Calu3 (cell line): ENCODE measurements at regions not wholly inside any gene's neighbourhood (a gene's known extent, or its start where the extent isn't known, plus 50 kb on each side); places are given as distances from the start of the nearest gene placed in this dataset.

Source experiments
- BruUV-seq: library from RNA; stranded (reverse); fragments of 400-500 nt; replicated peaks from 2 replicates; lab custom pipeline; 2021; lab: Mats Ljungman, UMichigan
- CTCF ChIA-PET: fragments of 300-600 bp; sonication (Branson Sonifier 250); formaldehyde crosslinking; loops from one replicate; lab custom pipeline; 2022; ENCODE audit warnings: antibody characterized with exemption; lab: Charles Lee
- DNase-seq: peaks from one replicate; pipeline ENCODE4 v3.0.0; 2022
- H3K27ac Mint-ChIP-seq: one replicate; pipeline ENCODE4 v1.8.0; 2022; ENCODE audit warnings: mixed read lengths; ENCODE audit not compliant: unreplicated experiment
- H3K27me3 Mint-ChIP-seq: one replicate; pipeline ENCODE4 v1.8.0; 2022; ENCODE audit warnings: mixed read lengths; ENCODE audit not compliant: unreplicated experiment
- H3K36me3 Mint-ChIP-seq: one replicate; pipeline ENCODE4 v1.8.0; 2022; ENCODE audit warnings: mild to moderate bottlenecking, moderate library complexity, mixed read lengths; ENCODE audit not compliant: insufficient read depth, unreplicated experiment
- H3K4me1 Mint-ChIP-seq: one replicate; pipeline ENCODE4 v1.8.0; 2022; ENCODE audit warnings: mild to moderate bottlenecking, low read depth, mixed read lengths; ENCODE audit not compliant: unreplicated experiment
- H3K4me3 Mint-ChIP-seq: one replicate; pipeline ENCODE4 v1.8.0; 2022; ENCODE audit warnings: mild to moderate bottlenecking, low read depth, moderate library complexity, mixed read lengths; ENCODE audit not compliant: unreplicated experiment
- H3K9me3 Mint-ChIP-seq: one replicate; pipeline ENCODE4 v1.8.0; 2022; ENCODE audit warnings: low read depth, mixed read lengths; ENCODE audit not compliant: unreplicated experiment
- CTCF ChIP-seq: fragments of 200-600 bp; IDR thresholded peaks from one replicate; pipeline ENCODE4 v1.8.0; 2022; ENCODE audit warnings: antibody characterized with exemption; ENCODE audit not compliant: unreplicated experiment
- intact Hi-C: fragments of 100-400 bp; cut with micrococcal nuclease; formaldehyde crosslinking; loops from one replicate; pipeline ENCODE4 v1.10.0; 2022; ENCODE audit not compliant: unreplicated experiment

GRCh38 chr20:23287354-23288190, 63.0 kb upstream of the NXT1 start:
- BruUV-seq: no TSS peak
- CTCF ChIA-PET: no interaction called here

GRCh38 chr20:23286346-23286745, 64.2 kb upstream of the NXT1 start:
- Mint-ChIP-seq H3K27ac (no peak overlapping the region), H3K4me3 (no peak overlapping the region), H3K9me3 (no peaks in the 10 kb centered on the region), H3K4me1 (no peaks in the 10 kb centered on the region), H3K36me3 (no peaks in the 10 kb centered on the region), H3K27me3 (peaks cover 14% of the 10 kb centered on the region)
- BruUV-seq: no TSS peak
- CTCF ChIA-PET: no interaction called here
- no peak for DNase-seq
- TF ChIP-seq CTCF: no peak
- intact Hi-C loops: no loop called here

More at GRCh38 chr20:23287354-23288190, 63.0 kb upstream of the NXT1 start:
- Mint-ChIP-seq H3K27ac (no peak overlapping the region), H3K9me3 (no peaks in the 10 kb centered on the region), H3K27me3 (peaks cover 20% of the 10 kb centered on the region), H3K4me1 (no peaks in the 10 kb centered on the region), H3K36me3 (no peaks in the 10 kb centered on the region), H3K4me3 (no peak overlapping the region)
- TF ChIP-seq CTCF: no peak
- intact Hi-C loops: no loop called here
- DNase-seq: no peak

GRCh38 chr20:23285536-23285935, 65.1 kb upstream of the NXT1 start:
- H3K4me3 Mint-ChIP-seq: no peak overlapping the region
- no peak overlapping the region for H3K27ac Mint-ChIP-seq
- no peaks in the 10 kb centered on the region for H3K9me3 Mint-ChIP-seq
- no peak for DNase-seq
- CTCF ChIA-PET: no interaction called here
- no peaks in the 10 kb centered on the region for H3K4me1 Mint-ChIP-seq
- no TSS peak for BruUV-seq
- TF ChIP-seq CTCF: no peak
- H3K27me3 Mint-ChIP-seq: peaks cover 6% of the 10 kb centered on the region
- intact Hi-C loops: no loop called here
- no peaks in the 10 kb centered on the region for H3K36me3 Mint-ChIP-seq

GRCh38 chr20:23284009-23284408, 66.6 kb upstream of the NXT1 start:
- CTCF ChIA-PET: no interaction called here
- no TSS peak for BruUV-seq

More at GRCh38 chr20:23284009-23284408, 66.6 kb upstream of the NXT1 start:
- H3K4me1 Mint-ChIP-seq: no peaks in the 10 kb centered on the region
- intact Hi-C loops: no loop called here
- H3K4me3 Mint-ChIP-seq: no peak overlapping the region
- DNase-seq: no peak
- no peak overlapping the region for H3K27ac Mint-ChIP-seq
- no peaks in the 10 kb centered on the region for H3K36me3 Mint-ChIP-seq
- no peak for TF ChIP-seq CTCF
- H3K9me3 Mint-ChIP-seq: no peaks in the 10 kb centered on the region
- no peaks in the 10 kb centered on the region for H3K27me3 Mint-ChIP-seq
